Motor neuron (in vitro differentiated cells): ENCODE measurements at regions not wholly inside any gene's neighbourhood (a gene's known extent, or its start where the extent isn't known, plus 50 kb on each side); places are given as distances from the start of the nearest gene placed in this dataset.

ENCODE experiments used
- ATAC-seq, 8 experiments: fragments of 200-7000 bp; cut with Tn5 transposase; replicated peaks in 6 of 8; 2 replicates each; pipeline ENCODE4 v1.8.0; 2021; ENCODE audit warnings: mild to moderate bottlenecking in 8 of 8, moderate library complexity in 8 of 8
- H3K27ac ChIP-seq, 2 donors: fragments of 250-450 bp; sonication (Bioruptor Pico); 2 replicates each; pipeline ENCODE4 v1.9.0; 2021; ENCODE audit warnings: antibody characterized with exemption in 2 of 2, mild to moderate bottlenecking in 2 of 2, moderate library complexity in 1 of 2
- H3K4me1 ChIP-seq, 2 donors: fragments of 250-450 bp; sonication (Bioruptor Pico); replicated peaks in 1 of 2; 2 replicates each; pipeline ENCODE4 v1.6.1; 2021; ENCODE audit warnings: antibody characterized with exemption in 2 of 2, mild to moderate bottlenecking in 2 of 2, moderate library complexity in 1 of 2
- H3K4me3 ChIP-seq, 5 donors: fragments of 250-450 bp; sonication (Bioruptor Pico); 2 replicates each; pipeline ENCODE4 v1.9.0; 2021; ENCODE audit warnings: antibody characterized with exemption in 5 of 5, mild to moderate bottlenecking in 5 of 5, moderate library complexity in 4 of 5
- WGBS, 10 experiments: fragments of 450-650 bp; shearing (Covaris generic); methylation state at CpG; one replicate each; pipeline ENCODE4 v1.0.0; 2022; 5-methylcytosine and 5-hydroxymethylcytosine counted together
- in situ Hi-C, 9 experiments: fragments of 400-800 bp; cut with MboI; loops; one replicate each; pipeline ENCODE4 v1.15.0; 2021; ENCODE audit warnings: low sequenced_read_pairs in 9 of 9, low pct_unique_long_range_greater_than_20kb in 2 of 9; ENCODE audit not compliant: unreplicated experiment in 9 of 9

DNA sequence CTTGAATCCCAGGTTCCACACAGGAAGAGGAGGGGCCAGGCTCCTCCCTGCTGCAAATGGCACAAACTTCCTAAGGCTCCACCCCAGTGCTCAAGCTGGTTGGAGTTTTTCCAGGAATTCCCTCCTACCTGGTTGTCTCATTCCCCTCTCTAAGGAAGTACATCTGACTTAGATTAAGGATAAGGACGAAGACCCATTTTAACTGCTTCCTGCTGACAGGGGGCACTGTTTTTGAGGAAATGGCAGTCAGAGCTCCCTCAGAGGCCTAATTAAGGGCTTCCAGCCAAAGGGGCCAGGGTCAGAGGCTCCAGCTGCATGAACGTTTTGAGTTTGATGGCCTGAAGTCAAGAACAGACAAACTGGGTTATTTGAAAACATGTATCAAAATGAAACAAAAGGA is 1084.7 kb downstream of the SLC6A15 start:
- H3K27ac ChIP-seq: no peak overlapping the region
- in situ Hi-C loops: loop anchor here in 1 of 9 experiments (10.0 to 25.0 kb wide), 3 partner anchors 134 to 677 kb away; no protein-coding TSS in a partner anchor
- ATAC-seq: no peak
- WGBS, 10 experiments: 0 to 50% (median 39%) methylated on average over 1 to 2 of the region's 2 CpGs; no CpG with 5 or more reads in 3 of the 10 experiments
- H3K4me3 ChIP-seq: no peak overlapping the region
- H3K4me1 ChIP-seq: no peaks in the 10 kb centered on the region

DNA sequence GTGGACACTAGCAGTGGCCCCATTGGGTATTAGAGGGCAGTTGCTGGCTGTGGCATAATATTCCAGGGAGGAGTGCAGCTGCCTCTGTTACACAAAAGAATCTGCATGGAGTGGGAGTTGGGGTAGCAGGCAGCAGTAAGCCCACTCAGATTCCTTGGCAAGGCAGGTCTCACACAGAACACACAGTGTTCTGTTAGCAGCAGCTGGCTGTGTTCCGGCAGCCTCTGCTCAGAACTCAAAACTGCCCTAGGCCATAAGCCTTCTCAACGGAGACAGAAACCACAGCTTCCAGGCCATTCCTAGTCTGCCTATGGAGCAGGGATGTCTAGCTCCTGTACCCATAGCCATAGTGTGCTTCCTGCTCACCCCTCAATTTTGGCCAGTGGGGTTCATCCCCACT is 1085.4 kb downstream of the SLC6A15 start:
- in situ Hi-C loops: loop anchor here in 1 of 9 experiments (10.0 to 25.0 kb wide), 3 partner anchors 135 to 678 kb away; no protein-coding TSS in a partner anchor
- Histone ChIP-seq H3K27ac (no peak overlapping the region), H3K4me1 (no peaks in the 10 kb centered on the region), H3K4me3 (no peak overlapping the region)
- WGBS, 10 experiments: 0 to 100% (median 50%) methylated on average over 1 to 2 of the region's 2 CpGs; no CpG with 5 or more reads in 7 of the 10 experiments
- ATAC-seq: no peak

DNA sequence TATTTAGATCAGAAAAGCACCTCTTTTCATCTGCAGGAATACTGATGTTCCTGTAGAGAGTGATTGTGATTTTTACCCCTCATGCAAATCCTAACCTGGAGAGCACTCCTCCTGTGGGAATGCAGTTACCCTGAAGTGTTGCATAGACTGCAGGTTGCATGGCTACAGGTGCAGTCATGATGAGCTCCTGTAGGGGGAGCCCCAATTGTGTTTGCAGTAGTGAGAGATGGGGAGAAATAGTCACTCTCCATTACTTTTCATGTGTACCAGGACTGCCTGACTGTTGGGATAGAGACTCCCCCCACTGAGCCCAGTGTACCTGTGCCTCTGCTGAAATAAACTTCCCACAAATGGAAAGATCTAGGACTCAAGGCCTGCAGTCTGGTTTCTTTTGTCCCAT is 1086.5 kb downstream of the SLC6A15 start:
- ATAC-seq: peak in 4 of 8 experiments; percentile 20 to 77 (median 67)
- in situ Hi-C loops: loop anchor here in 1 of 9 experiments (10.0 to 25.0 kb wide), 3 partner anchors 136 to 679 kb away; no protein-coding TSS in a partner anchor
- Histone ChIP-seq H3K4me1 (no peaks in the 10 kb centered on the region), H3K4me3 (no peak overlapping the region), H3K27ac (no peak overlapping the region)

DNA sequence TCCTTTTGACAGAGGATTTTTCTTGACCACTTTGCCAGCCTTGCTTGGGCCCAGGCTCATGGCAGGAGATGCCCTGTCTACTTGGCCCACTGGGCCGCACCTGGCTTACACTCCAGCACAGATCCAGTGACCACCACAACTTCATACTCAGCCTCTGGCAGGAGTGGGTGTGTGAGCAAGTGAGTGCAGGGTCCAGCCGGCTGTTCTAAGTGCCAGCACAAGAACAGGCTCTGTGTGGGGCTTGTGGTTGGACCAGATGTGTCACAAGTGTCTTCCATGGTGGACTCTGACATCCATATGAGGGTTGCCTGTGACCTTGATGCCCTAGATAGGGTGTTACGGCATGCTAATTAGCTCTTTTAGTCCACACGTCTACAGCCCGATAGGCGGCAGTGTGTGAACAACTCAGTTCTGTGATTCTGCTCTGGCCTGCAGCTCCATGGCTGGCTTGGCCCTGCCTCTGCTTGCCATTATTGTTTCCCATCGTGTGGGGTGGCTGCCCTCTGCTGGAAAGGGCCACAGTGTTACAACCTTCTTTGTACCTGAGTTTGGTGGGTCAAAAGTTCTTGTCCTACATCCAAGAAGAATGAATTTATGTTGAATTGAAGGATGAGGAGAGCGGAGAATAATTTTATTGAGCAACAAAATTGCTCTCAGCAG is 1089.1 kb downstream of the SLC6A15 start:
- in situ Hi-C loops: loop anchor here in 1 of 9 experiments (10.0 to 25.0 kb wide), 3 partner anchors 386 to 811 kb away; no protein-coding TSS in a partner anchor
- Histone ChIP-seq H3K27ac (no peak overlapping the region), H3K4me1 (peaks cover 0 to 5% of the 10 kb centered on the region in 2 donors), H3K4me3 (no peak overlapping the region)
- 20 to 100% (median 75%) methylated on average over 1 to 4 of the region's 8 CpGs; no CpG with 5 or more reads in 1 of the 10 experiments for WGBS, 10 experiments
- peak; percentile 62 to 88 (median 70) for ATAC-seq

DNA sequence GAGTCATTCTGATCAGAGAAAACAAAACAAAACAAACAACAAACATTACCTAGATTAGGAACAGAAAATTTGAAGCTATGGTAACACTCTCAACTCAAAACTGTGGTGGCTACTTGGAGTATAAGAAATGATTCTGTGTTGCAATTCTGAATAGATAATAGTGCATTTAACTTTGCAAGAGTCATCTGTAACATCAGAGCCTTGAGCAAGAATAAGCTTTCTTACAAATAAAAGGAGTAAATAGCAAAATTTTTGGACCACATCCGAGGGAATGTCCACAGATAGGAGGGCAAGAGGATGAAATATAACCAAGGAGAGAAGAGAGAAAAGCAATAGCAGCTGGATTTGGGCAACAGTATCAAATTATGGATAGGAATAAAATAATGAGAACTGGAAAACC is 1090.6 kb downstream of the SLC6A15 start:
- ATAC-seq: no peak
- in situ Hi-C loops: loop anchor here in 1 of 9 experiments (10.0 to 25.0 kb wide), 3 partner anchors 385 to 810 kb away; no protein-coding TSS in a partner anchor
- H3K4me3 ChIP-seq: no peak overlapping the region
- H3K4me1 ChIP-seq: peaks cover 0 to 7% of the 10 kb centered on the region in 2 donors
- no peak overlapping the region for H3K27ac ChIP-seq
- WGBS, 10 experiments: 7 to 81% (median 50%) methylated on average over 1 of the region's 1 CpG

DNA sequence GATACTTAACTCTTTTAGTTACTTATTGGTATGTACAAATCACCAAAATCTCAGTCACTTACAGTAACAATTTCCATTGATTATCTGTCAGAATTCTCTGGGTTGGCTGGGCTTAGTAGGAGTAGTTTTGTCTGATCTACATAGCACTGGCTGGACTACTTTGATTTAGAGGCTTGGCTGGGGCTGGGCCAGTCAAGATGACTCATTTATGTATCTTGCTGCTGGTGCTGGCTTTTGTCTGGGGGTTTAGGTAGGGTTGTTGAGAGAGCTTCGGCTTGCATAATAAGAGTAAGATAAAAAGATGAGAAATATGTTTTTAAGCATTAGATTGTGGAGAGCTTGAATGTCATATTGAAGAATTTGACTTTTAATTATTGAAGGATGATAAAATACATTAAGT is 1093.7 kb downstream of the SLC6A15 start:
- no peak overlapping the region for H3K27ac ChIP-seq
- H3K4me1 ChIP-seq: peaks cover 0 to 7% of the 10 kb centered on the region in 2 donors
- ATAC-seq: peak; percentile 77 to 99 (median 94)
- no peak overlapping the region for H3K4me3 ChIP-seq
- WGBS, 10 experiments: 0 to 78% (median 33%) methylated on average over 1 of the region's 1 CpG; no CpG with 5 or more reads in 3 of the 10 experiments
- in situ Hi-C loops: loop anchor here in 1 of 9 experiments (25.0 kb wide), 2 partner anchors 382 to 807 kb away; no protein-coding TSS in a partner anchor

DNA sequence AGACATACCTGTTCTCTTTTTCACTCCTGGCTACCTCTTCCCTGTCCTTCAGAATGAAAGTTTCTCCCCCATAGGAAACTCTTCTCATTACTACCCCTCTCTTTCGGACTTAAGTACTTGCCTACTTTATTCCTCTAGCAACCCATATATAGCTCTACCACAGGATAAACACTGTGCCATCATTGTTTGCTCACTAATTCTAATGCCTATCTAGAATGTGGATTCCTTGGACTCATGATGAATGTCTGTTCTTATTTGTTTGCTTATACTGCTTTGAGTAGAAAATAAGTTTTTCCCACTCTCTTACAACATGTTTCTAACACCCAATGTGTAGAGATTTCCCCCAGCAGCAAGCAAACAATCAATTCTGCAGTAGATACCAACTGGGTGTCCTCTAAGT is 1094.9 kb downstream of the SLC6A15 start:
- in situ Hi-C loops: loop anchor here in 1 of 9 experiments (25.0 kb wide), 2 partner anchors 380 to 805 kb away; no protein-coding TSS in a partner anchor
- no peak overlapping the region for H3K4me3 ChIP-seq
- peaks cover 0 to 7% of the 10 kb centered on the region in 2 donors for H3K4me1 ChIP-seq
- peak in 1 of 8 experiments; percentile 30 for ATAC-seq
- no peak overlapping the region for H3K27ac ChIP-seq
- 20 to 100% (median 100%) methylated on average over 1 of the region's 1 CpG; no CpG with 5 or more reads in 3 of the 10 experiments for WGBS, 10 experiments

DNA sequence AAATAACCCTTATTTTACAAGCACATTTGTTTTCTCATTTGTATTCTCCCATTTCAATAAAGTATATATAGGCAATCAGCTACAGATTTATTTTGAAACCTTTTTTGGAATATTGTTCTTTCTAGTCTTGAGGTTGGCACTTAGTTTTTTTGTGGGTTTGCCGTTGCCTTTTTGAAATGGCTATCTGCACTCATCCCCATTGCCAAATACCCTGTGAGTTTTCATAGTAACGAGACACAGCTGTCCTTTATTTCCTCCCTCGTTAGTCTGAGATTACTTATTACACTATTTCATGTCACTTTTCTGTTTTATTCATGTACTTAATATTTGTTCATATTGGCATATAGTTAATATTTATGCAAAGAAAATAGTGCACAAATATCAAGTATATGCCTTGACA is 1104.0 kb downstream of the SLC6A15 start:
- Histone ChIP-seq H3K27ac (no peak overlapping the region), H3K4me1 (no peaks in the 10 kb centered on the region), H3K4me3 (no peak overlapping the region)
- 13 to 100% (median 81%) methylated on average over 2 to 3 of the region's 3 CpGs for WGBS, 10 experiments
- no peak for ATAC-seq
- in situ Hi-C loops: loop anchor here in 1 of 9 experiments (25.0 kb wide), 2 partner anchors 371 to 796 kb away; no protein-coding TSS in a partner anchor

DNA sequence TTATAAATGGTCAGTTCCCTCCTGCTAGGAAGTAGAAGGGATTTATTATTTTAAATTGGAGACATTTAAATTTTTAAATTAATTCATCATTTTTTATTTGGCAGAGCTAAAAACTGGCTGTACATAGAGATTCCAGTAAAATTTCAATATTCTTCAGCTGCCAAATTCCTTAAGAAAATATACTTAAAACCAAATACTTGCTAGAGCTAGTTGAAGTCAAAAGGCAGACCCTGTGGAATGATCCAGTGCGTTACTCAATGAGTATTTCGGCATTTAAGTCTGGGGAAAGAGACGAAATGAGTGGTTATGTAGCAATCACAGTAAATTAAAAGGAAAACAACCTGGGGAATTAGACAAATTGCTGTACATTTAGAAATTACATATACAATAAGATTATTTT is 1104.7 kb downstream of the SLC6A15 start:
- no peaks in the 10 kb centered on the region for H3K4me1 ChIP-seq
- in situ Hi-C loops: loop anchor here in 1 of 9 experiments (25.0 kb wide), 2 partner anchors 371 to 796 kb away; no protein-coding TSS in a partner anchor
- ATAC-seq: no peak
- no peak overlapping the region for H3K27ac ChIP-seq
- H3K4me3 ChIP-seq: no peak overlapping the region
- WGBS, 10 experiments: 41 to 100% (median 90%) methylated on average over 1 to 3 of the region's 3 CpGs; no CpG with 5 or more reads in 1 of the 10 experiments

DNA sequence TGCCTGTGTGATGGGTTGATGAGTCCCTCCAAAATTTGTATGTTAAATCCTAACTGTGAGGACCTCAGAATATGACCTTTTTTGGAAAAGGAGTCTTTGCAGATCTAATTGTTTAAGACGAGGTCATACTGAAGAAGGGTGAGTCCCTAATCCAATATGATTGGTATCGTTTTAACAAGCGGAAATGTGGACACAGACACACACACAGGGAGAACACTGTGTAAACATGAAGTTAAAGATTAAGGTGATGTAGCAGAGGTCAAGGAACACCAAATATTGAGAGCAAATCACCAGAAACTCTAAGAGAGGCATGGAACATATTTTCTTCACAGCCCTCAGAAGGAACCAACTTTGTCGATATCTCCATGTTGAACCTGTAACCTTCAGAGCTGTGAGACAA is 1106.7 kb downstream of the SLC6A15 start:
- ATAC-seq: no peak
- Histone ChIP-seq H3K27ac (no peak overlapping the region), H3K4me1 (no peaks in the 10 kb centered on the region), H3K4me3 (no peak overlapping the region)
- in situ Hi-C loops: loop anchor here in 1 of 9 experiments (25.0 kb wide), 2 partner anchors 369 to 794 kb away; no protein-coding TSS in a partner anchor
- 60 to 100% (median 81%) methylated on average over 1 to 4 of the region's 4 CpGs; no CpG with 5 or more reads in 2 of the 10 experiments for WGBS, 10 experiments

DNA sequence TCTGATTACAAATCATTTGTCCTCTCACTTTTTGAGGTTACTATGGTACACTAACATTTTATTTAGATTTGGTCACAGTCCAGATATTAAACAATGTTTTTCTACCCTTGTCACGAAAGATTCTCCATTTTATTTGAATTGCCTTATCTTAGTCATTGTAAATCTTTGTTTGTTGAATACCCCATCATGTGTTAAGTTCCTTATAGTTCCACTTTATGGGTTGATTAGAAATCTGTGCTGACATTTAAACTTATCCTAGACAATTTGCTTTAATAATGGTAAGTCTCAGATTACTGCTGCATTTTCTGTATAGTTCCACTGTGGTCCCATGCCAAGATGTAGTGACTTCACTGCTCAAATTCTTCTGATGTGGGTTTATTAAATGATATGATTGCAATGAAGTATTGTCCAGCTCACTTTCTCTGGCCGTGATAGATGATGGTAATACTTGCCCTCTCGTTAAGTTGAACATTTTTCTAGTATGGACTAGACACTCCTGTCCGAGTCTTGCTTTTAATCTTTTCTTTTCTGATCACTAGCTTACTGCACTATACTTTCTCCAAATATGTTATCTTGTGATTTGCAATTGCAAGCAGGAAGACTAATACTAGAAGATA is 1107.3 kb downstream of the SLC6A15 start:
- H3K4me3 ChIP-seq: no peak overlapping the region
- H3K4me1 ChIP-seq: no peaks in the 10 kb centered on the region
- 42 to 98% (median 84%) methylated on average over 1 to 4 of the region's 4 CpGs for WGBS, 10 experiments
- no peak for ATAC-seq
- in situ Hi-C loops: loop anchor here in 1 of 9 experiments (25.0 kb wide), 2 partner anchors 368 to 793 kb away; no protein-coding TSS in a partner anchor
- H3K27ac ChIP-seq: no peak overlapping the region

DNA sequence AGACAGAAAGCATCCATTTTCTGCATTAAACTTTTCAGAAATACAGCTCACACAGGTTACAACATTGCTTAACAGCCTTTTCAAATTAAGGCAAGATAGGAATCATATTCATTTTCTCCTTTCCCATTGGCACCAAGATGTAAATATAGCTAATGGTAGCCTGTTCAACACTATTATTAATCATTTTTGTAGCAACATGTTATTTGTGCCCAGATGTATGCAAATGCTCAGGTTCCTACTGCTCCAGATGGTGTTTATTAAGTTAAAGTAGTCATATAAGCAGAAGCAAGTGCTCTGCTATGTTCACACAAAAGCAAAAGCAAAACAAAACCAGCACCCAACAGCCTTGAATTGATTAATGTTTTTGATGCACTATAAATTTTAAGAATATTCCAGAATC is 1110.6 kb downstream of the SLC6A15 start:
- Histone ChIP-seq H3K27ac (no peak overlapping the region), H3K4me1 (no peaks in the 10 kb centered on the region), H3K4me3 (no peak overlapping the region)
- peak in 1 of 8 experiments; percentile 61 for ATAC-seq
- in situ Hi-C loops: loop anchor here in 1 of 9 experiments (25.0 kb wide), 2 partner anchors 365 to 790 kb away; no protein-coding TSS in a partner anchor

DNA sequence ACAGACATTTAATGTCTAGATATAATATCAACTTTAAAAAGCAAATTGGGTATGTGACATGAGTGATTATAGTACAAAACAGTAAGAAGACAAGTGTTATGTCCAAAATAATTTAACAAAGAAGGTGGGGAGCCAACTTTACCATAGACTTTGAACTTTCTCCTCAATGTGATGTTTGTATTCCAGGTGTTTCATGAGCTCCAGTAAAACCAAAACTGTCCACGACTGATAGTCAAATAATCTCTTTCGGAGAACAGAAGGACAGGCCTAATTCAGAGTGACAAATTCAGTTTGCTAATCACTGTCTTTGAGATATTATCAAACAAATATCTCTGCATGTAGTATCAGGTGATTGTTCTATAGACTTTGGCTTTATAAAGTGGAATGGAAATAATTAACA is 1112.6 kb downstream of the SLC6A15 start:
- no peak for ATAC-seq
- Histone ChIP-seq H3K27ac (no peak overlapping the region), H3K4me1 (no peaks in the 10 kb centered on the region), H3K4me3 (no peak overlapping the region)
- in situ Hi-C loops: loop anchor here in 1 of 9 experiments (25.0 kb wide), 2 partner anchors 363 to 788 kb away; no protein-coding TSS in a partner anchor
- 64 to 100% (median 92%) methylated on average over 1 to 2 of the region's 2 CpGs; no CpG with 5 or more reads in 1 of the 10 experiments for WGBS, 10 experiments
